GM10248 (cell line): ENCODE measurements at regions not wholly inside any gene's neighbourhood (a gene's known extent, or its start where the extent isn't known, plus 50 kb on each side); places are given as distances from the start of the nearest gene placed in this dataset.

Source experiments
- CTCF ChIA-PET: fragments of 300-600 bp; sonication (Branson Sonifier 250); formaldehyde crosslinking; extraction: SDS; loops from one replicate; lab custom pipeline; 2021; ENCODE audit warnings: antibody characterized with exemption; lab: Yijun Ruan, JAX
- POLR2A ChIA-PET: fragments of 350-650 bp; sonication (Branson Sonifier 250); formaldehyde crosslinking; extraction: SDS; loops from one replicate; lab custom pipeline; 2020; ENCODE audit warnings: antibody characterized with exemption; lab: Yijun Ruan, JAX
- DNase-seq: peaks from one replicate; pipeline ENCODE4 v3.0.0; 2012; ENCODE audit errors: extremely low spot score
- TF ChIP-seq, protein P1 (sequence below): IDR thresholded peaks from 2 replicates; pipeline ENCODE4 v1.5.1; 2012; ENCODE audit warnings: mild to moderate bottlenecking, low read depth; ENCODE audit errors: extremely low read depth, missing control alignments, control extremely low read depth

DNA sequence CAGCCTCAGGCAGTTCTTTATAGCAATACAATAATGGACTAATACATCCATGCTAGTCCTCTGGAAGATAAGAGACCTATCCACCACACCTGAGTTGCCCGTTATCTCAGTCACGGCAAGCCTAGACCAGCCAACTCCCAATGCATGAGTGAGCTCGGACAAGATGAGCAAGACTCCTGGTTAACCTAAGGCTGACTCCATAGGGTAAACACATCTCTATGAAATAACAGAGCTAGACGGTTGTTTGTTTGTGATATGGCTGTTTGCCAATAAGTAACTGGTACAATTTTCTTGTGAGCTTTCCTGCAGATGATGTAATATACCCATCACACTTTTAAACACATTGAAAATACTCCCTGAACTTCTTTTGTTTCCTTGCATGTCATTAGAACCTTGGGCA lies 70.6 kb upstream of the PHACTR1 start:
- TF ChIP-seq, protein P1, sequence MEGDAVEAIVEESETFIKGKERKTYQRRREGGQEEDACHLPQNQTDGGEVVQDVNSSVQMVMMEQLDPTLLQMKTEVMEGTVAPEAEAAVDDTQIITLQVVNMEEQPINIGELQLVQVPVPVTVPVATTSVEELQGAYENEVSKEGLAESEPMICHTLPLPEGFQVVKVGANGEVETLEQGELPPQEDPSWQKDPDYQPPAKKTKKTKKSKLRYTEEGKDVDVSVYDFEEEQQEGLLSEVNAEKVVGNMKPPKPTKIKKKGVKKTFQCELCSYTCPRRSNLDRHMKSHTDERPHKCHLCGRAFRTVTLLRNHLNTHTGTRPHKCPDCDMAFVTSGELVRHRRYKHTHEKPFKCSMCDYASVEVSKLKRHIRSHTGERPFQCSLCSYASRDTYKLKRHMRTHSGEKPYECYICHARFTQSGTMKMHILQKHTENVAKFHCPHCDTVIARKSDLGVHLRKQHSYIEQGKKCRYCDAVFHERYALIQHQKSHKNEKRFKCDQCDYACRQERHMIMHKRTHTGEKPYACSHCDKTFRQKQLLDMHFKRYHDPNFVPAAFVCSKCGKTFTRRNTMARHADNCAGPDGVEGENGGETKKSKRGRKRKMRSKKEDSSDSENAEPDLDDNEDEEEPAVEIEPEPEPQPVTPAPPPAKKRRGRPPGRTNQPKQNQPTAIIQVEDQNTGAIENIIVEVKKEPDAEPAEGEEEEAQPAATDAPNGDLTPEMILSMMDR, result no peak
- no peak for DNase-seq
- ChIA-PET CTCF (interaction anchor here (0.9 to 1.3 kb wide), 2 partner anchors 9 to 45 kb away, joined by 3 to 4 read pairs; no protein-coding TSS in a partner anchor), POLR2A (interaction anchor here (0.6 kb wide), 1 partner anchor 1043 kb away, joined by 4 read pairs; no protein-coding TSS in a partner anchor)

DNA sequence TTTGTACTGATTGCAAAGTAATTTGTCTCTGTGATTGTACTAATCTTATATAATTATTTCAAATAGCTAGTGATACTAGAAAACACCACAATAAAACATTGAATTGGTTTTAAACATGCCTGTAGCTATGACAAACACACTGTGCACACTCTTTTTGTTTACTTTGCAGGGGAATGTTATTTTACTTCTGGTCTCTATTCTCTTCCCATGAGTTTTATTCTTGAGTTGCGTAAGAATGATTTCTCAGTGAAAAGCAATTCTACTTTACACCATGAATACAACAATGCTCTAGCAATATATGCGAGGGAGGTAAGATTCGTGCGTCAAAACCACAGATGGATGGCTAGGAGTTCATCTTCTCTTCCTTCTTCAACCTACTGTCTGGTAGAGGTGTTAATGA lies 68.4 kb upstream of the PHACTR1 start:
- CTCF ChIA-PET, result interaction anchor here (1.1 kb wide), 1 partner anchor 10 kb away, joined by 7 read pairs; no protein-coding TSS in a partner anchor
- POLR2A ChIA-PET, result no interaction called here
- TF ChIP-seq, protein P1, result no peak
- no peak for DNase-seq

DNA sequence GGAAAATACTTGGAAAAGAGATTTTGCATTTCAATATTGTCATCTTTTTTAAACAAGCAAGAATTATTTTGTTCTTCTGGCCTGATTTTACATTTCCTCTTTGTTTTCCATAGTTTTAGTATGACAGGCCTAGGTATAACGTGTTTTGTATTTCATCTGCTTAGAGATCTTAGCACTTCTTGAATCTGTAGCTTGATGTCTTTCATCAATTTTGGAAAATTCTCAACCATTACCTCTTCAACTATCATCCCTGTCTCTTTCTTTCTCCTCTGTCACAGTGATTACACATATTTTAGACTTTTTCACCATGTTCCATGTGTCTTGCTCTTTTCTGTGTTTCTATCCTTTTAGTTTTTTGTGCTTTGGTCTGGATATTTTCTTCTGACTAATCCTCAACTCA lies 67.2 kb upstream of the PHACTR1 start:
- POLR2A ChIA-PET, result no interaction called here
- CTCF ChIA-PET, result no interaction called here
- DNase-seq, result no peak
- TF ChIP-seq, protein P1, result no peak

DNA sequence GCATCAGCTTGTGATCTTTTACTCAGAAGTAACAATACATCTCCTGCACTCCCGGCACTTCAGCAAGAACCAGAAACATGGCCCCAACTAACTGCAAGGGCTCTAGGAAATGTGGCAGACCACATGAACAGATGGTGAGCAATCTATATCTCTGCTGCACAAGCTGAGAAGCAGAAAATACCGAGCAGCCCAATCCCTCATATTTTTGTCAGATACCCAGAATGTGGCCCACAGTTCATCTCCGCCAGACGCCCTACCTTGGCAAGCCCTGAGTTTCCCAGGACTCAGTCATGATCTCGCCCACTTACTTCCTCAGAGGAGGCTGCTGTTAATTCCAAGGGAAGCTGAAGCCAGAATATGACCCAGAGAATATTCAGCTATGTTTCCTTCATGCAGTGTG lies 63.1 kb upstream of the PHACTR1 start:
- ChIA-PET POLR2A (no interaction called here), CTCF (interaction anchor here (1.4 to 1.6 kb wide), 2 partner anchors 9 to 16 kb away, joined by 5 to 6 read pairs; no protein-coding TSS in a partner anchor)
- no peak for DNase-seq
- TF ChIP-seq, protein P1, result no peak

DNA sequence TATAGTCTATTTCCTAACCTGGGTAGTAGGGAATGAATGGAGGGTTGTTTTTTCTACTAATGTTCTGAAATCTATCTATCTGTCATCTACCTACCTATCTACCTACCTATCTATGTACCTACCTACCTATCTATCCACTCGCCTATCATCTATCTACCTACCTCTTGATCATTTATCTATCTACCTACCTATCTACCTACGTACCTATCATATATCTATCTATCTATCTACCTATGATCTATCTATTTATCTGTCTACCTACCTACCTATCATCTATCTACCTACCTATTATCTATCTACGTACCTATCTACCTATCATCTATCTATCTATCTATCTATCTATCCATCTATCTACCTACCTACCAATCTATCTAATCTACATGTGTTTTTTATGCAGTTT lies 62.5 kb upstream of the PHACTR1 start:
- no peak for DNase-seq
- ChIA-PET POLR2A (no interaction called here), CTCF (interaction anchor here (1.0 to 1.6 kb wide), 2 partner anchors 9 to 10 kb away, joined by 3 to 6 read pairs; no protein-coding TSS in a partner anchor)
- TF ChIP-seq, protein P1, result no peak

DNA sequence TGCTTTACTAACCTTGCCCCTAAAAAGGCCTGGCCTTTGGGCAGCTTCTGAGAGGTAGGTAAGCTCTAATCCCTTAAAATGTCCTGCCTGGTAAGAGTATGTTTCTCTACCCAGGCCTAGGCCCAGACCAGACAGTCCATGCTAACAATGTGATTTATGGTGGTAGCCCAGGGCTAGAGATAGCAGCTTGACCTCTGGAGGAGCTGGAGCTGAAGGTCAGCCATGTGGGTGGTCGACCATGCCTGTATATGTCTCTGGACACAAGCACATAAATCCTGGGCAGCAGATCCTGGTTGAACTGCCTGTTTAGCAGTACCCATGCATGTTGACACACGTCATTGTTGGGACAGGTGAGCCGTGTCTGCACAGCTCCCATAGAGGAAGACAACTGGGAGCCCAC lies 62.1 kb upstream of the PHACTR1 start:
- TF ChIP-seq, protein P1, result no peak
- no peak for DNase-seq
- ChIA-PET POLR2A (no interaction called here), CTCF (interaction anchor here (1.0 to 1.6 kb wide), 2 partner anchors 10 kb away, joined by 3 to 6 read pairs; no protein-coding TSS in a partner anchor)
